ENCODE measurements at regions not wholly inside any gene's neighbourhood (a gene's known extent, or its start where the extent isn't known, plus 50 kb on each side); places are given as distances from the start of the nearest gene placed in this dataset.

DNA sequence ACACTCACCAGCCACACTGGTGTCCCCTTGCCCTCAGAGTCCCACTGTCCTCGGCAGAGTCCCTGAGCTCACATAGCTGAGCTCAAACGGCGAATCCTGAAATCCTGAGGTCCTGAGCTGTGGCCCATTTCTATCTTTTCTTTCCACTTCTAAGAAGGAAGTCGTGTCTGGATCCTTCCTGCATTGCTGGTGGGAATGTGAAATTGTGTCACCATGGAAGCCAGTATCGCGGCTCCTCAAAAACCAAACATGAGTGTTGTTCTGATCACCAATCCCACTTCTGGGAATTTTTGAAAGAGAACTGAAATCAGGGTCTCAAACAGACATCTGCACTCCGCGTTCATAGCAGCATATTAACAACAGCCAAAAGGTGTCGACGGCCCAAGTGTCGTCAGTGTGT is 244.7 kb downstream of the EIPR1 start:
- TF ChIP-seq, protein P1, sequence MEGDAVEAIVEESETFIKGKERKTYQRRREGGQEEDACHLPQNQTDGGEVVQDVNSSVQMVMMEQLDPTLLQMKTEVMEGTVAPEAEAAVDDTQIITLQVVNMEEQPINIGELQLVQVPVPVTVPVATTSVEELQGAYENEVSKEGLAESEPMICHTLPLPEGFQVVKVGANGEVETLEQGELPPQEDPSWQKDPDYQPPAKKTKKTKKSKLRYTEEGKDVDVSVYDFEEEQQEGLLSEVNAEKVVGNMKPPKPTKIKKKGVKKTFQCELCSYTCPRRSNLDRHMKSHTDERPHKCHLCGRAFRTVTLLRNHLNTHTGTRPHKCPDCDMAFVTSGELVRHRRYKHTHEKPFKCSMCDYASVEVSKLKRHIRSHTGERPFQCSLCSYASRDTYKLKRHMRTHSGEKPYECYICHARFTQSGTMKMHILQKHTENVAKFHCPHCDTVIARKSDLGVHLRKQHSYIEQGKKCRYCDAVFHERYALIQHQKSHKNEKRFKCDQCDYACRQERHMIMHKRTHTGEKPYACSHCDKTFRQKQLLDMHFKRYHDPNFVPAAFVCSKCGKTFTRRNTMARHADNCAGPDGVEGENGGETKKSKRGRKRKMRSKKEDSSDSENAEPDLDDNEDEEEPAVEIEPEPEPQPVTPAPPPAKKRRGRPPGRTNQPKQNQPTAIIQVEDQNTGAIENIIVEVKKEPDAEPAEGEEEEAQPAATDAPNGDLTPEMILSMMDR (IDR thresholded peaks at IDR 0.05) = no peak
- TF ChIP-seq POLR2A (IDR thresholded peaks at IDR 0.05) = no peak
